HT-29 (cell line): ENCODE measurements at regions not wholly inside any gene's neighbourhood (a gene's known extent, or its start where the extent isn't known, plus 50 kb on each side); places are given as distances from the start of the nearest gene placed in this dataset.

ENCODE experiments used
- DNase-seq: peaks from one replicate; pipeline ENCODE4 v3.0.0-alpha.2; 2015; ENCODE audit warnings: low spot score

DNA sequence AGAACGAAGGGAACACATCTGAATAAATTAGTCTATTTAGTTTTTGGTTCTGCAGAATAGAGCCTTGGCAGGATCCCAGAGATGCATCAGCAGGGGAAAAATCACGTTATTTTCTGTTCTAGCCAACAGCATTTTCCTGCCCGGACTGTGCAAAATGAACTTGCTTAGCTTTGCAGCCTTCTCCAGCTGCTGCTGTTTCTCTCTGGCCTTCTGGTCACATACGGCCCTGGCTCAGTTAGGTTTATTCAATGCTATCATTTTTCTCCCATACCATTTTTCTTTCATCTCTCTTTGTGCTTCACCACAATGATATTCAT is 110.4 kb upstream of the KL start:
- no peak for DNase-seq

DNA sequence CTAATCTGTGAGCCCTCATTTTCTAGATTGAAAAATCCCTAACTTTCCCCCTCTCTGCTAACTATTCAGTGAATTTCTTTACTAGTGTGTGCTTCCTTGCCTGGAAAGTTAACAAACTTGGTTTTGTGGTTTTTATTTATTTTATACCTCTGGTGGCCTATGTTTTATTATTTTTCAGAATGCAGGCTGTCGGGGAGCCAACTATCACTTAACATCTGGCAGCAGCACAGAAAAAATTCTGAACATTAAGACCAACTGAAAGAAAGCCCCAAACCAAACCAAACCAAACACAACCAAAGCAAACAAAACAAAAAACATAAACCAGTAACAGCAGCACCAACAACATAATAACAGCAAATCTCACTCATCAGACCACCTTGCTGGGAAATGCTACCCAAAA is 109.0 kb upstream of the KL start:
- DNase-seq = no peak

DNA sequence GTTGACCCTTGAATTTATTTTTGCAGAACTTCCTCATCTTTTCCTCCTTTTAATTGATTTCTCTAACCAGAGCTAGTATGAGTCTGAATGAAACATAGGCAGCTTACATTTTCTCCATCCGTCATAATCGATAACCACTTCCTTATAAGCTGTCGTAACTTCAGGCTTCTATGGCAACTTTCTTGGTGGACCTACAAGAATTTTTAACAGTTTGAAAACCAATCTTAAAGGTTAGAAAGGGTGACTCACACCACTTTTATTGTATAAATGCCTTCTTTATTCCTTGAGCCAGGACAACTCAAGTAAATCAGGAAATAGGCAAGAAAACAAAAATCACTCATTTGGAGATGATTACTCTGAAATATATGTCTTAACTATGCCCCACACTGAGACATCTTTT is 105.7 kb upstream of the KL start:
- peak; percentile 57 for DNase-seq

DNA sequence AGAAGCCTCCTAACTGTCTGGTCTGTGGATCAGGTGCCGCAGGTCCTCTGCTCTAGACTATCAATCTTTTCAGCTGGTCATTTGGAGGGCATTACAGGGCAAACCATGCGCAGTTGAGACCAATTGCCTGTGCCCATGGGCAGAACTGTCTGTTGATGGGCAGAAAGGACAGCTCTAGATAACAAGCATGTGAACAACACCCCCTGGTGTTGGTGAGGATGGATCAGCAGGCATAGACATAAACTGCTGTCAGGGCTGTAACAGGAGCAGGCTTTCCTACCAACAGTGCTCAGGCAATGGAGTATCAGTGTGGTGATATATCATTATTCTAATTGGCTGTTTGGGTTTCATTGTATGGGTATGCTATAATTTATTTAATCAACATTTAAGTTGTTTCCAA is 104.7 kb upstream of the KL start:
- DNase-seq = peak; percentile 91

DNA sequence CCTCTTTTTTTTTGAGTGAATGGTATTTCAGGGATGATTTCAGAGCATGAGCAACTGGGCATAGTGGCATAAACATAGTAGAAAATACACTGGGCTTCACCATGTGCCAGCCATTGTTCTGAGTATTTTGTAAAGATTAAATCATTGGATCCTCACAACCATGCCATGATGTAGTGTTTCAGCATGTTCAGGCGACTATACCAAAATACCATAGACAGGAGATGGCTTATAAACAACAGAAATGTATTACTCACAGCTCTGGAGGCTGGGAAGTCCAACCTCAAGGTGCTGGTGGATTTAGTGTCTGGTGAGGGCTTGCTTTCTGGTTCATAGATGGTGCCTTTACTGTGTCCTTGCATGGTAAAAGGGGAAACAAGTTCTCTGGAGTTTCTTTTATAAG is 101.5 kb upstream of the KL start:
- no peak for DNase-seq

DNA sequence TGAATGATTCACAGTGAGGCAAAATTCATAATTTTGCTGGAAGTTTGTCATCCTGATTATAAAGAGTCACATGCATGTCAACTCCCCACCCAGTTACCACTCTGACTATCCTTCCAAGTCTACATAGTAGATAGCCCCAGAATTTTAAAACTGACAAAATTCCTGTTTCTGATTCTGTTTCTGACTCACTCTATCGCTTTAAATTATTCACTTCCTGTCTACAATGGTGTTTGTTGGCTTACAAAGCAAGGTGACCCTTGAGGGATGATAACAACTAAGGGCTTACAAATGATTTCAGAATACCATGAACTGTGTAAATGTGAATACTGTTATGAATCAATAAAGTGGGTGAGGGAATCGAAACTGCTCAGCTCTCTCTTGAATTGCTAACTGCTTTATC is 98.7 kb upstream of the KL start:
- DNase-seq = no peak

DNA sequence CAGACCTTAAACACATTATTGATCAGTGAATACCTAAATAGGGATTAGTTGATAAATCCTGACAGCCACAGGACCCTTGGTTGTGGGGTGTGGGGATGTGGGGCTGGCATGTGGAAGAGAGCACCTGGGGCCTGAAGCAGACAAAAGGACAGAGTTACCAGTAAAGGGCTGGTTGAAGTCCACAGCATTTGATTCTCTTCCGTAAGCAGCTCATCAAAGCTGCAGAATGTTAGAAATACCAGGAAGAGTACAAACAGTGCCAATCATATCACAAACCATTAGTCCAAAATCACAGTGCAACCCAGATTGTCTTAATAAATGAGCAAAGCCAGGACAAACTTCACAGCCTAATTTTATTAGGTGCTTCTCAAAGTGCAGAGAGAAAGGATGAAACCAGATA is 92.5 kb upstream of the KL start:
- no peak for DNase-seq

DNA sequence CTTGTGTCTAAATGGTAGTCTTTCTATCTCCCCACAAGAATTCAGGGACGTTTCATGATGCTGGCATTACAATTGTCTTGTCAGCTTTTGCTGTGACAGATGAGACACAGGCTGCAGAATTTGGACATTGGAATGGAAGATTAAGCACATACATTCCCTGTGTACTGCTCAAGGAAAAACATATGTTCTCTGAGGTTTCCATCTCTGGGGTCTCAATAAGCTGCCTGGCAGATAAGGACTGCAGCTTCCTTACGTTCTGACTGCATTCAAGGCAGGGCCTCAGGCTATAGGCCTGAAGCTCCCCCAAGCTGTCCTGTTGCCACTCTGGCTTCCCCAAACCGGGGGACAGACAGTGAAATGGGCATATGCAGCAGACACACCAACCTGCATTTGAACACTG is 91.3 kb upstream of the KL start:
- no peak for DNase-seq

DNA sequence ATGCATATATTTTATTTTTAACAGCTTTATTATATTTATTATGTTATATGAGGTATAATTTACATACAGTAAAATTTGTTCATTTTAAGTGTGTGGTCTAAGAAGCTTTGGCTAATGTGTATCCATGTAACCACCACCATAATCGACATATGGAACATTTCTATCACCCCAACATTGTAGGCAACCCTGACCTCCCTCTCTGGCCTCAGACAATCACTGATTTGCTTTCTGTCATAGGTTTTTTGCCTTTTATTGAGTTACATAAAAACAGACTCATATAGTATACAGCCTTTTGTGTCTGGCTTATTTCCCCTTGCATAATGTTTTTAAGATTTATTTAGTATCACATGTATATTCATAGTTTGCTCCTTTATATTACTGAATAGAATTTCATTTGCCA is 90.7 kb upstream of the KL start:
- DNase-seq = no peak

DNA sequence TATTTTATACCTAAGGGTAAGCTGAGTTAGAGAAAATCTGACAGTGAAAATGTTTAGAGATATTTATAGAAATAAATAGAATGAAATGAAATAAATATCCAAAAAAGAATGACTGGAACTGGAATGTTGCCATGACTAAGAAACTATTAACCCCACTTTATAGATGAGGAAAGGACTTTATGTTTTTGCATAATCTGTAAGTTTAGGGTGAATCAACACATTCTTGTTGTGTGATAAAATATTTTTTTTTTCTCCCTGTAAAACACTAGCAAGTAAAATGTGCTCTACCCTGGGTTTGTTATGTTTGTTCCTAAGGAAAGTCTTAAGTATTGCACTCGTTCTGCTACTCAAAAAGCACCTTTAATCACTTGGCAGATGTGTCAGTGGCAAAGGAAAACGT is 83.8 kb upstream of the KL start:
- no peak for DNase-seq

DNA sequence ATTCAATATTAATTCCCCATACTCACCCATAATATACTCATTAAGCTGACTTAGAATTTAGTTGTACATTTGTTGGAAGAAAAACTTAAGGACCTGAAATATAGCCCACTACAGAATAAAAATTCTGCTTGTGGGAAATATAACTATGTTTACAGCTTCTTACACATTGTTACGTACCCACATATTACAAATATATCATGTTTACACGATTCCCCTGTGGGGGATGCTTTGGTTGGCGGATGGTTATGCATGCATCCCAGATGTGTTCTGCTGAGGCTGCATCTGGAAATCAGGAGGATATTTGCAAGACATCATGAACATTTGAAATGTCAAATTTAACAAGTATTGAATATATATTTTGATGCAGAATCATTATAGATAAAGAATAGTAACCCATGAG is 79.5 kb upstream of the KL start:
- DNase-seq = no peak

DNA sequence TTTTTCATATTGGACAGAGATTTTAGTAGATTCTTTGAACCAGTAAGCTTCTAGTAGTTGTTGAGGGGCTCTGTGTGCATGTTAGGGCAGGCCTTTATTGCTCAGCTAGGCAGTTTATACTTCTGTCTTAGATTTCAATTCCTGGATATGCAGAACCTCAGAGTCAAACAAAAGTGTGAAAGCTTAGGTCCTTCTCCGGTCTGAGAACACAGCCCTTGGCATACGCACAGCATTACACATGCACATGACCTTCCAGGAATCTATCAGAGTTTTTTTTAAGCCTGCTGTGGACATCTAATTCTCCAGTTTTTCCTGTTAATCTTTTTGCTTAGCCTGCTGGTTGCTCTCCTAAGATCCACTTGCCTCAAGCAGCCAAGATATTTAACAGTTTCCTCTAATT is 77.9 kb upstream of the KL start:
- no peak for DNase-seq

DNA sequence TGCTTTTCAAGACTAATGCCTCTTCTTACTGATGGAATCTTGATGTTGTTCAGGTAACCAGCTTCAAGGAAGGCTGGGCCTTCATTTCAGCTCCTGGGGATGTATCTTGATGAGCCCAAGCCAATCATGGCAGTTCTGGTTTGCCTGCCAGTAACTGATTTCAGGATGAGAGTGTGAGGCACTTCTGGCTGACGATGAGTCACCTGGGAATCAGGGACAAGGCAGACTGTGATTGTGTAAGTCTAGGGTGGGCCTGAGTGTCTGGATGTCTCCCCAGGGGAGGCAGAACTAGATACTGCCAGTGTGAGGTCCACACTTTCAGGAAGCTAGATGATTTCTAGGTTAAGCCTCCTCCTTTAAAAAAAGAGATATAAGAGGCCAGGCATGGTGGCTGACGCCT is 77.3 kb upstream of the KL start:
- no peak for DNase-seq

DNA sequence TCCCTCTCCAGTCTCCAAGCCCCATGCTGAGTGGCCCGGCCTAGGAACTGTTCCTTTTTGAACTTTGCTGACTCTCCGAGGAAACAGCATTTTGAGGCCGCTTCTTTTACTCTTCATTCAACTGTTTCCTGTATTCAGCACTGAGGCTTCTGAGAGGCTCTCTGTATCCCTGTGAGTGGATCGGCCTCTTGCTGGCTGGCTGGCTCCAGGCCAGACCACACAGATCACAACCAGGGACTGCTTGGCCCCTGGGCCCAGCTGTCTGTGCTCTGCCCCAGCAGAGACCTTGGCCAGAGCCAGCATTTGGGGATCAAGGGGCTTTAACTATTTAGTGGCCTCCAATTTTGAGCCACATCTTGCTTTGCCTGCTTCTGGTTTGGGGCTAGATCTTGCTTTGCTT is 75.6 kb upstream of the KL start:
- DNase-seq = no peak

DNA sequence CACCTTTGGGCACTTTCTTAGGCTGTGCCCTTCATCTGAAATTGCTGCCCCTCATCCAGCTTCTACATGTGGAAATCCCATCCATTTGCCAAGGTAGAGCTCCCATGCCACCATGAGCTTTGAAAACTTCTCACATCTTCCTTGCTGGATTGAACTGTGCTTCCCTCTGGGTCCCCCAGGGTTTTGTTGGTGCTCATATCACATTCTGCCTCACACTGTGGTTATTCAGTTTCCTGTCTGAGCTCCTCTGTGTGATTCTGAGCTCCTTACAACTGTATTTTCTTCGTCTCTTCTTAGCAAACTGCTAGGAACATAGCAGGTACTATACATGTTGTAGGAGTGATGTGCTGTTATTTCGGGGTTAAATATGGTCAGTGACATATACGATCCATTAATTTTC is 74.9 kb upstream of the KL start:
- no peak for DNase-seq

DNA sequence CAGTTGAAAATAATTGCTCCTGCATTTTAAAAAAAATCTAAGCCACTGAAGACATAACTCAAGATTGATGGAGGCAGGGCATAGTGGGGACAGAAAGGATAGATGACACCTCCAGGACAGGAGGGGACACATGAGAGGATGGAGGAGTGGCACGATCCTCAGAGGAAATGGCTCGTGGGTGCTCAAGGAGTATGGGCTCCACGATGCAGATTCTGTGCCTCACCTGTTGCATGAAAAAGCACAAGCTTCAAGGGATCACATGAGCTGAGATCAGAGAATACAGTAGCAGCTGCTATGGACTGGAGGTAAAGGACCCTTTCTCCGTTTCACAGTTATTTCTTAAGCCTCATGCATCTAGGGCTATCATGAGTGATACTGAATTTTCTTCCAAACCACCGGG is 69.7 kb upstream of the KL start:
- no peak for DNase-seq

DNA sequence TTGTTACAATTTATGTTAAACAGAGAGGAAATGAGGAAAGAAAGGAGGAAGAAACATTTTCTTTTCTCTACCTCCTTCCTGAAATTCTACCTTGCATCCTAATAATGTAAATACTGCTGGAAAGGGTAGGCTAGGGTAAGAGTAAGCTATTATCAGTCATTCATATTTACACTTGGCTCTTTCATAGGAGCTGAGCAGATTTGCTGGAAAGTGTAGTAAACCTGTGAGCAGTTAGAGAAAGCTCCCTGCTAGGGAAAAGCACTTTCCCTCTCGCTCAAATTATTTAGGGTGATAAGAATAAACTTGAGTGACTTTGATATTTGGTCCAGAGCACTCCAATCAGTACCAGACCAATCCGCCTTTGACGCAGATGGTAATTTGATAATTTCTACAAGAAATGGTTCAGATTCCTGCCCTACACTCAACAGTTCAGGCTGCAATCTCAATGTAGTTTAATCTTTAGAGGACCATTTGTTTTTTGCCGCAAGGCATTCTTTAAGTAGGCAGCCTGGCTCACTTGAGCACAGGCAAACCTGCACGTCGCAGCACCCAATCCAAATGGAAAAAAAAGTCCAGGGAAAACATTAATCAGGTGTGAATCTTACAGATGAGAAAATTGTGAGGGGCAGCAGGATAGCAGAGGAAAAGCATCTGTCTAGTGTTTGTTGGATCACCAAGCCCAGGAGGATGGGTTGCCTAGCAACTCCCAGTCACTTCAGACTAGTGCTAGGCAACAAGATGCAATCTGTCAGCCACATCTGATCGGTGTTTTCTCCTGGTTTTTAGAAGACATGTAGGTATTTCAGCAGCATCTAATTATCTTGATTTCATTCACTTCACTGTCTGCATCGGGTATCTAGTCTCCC is 68.6 kb upstream of the KL start:
- no peak for DNase-seq

DNA sequence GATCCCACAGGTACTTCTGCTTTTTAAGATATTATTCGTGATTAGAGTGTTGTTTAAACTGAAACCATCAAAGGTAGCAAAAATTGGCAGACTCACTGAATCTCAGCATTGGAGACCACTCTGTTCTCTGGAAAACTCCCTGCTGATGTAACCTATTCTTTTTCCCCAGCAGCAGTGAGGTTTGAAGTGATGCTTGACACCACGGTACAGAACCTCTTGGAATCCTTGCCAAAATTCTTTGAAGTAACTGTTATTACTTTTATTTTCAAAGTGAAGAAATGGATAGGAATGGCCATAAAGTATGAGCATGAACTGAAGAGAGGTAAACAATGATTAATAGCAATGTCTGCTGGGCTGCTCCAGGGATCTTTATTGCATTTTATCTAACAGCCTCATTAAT is 66.4 kb upstream of the KL start:
- DNase-seq = no peak

DNA sequence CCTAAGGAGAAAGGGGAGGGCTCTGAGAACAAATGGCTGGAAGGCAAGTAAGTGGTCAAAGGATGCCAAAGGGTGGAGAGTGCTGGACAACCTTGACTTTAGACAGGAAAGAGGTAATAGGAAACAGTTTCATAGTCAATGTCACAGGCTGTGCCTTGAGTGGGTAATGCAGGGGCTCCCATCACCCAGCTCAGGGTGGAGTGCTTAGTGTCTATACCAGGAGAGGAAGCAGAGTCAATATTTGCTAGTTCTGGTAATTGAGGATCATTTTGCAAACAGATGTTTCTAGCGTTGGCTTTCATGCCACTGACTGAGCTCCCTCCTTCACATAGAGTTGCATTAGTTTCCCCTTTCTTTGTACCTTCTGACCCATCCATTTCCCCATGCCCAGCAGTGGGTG is 64.6 kb upstream of the KL start:
- no peak for DNase-seq

DNA sequence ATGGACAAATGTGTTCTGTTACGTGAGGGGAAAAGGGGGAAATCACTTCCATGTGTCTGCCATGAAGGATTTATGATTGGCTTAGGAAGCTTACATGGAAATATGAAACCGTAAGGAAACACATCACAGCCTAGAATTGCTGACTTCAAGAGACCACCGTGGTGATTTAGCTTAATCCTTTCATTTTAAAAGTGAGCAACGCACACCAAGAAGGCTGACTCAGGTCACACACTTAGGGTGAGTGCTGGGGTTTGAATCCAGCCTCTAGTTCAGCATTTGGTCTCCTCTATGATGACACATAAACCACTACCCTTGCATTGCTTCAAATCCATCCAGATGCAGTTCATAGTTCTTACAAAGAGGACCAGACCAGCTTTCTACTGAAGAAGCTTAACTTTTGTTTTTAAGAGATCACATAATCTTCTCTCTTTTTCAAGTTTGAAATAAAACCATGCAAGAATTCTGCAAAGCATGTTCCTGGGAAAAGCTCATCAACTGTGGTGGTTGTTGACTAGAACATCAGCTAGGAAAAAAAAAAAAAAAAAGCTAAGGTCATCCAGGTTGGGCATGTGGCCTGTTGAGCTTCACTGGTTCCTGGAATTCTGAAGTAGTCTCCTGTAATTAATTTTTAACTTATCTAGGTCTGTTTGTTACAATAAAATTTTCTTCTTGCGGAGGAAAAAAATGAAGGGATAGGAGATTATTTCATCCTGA is 60.2 kb upstream of the KL start:
- DNase-seq = no peak

DNA sequence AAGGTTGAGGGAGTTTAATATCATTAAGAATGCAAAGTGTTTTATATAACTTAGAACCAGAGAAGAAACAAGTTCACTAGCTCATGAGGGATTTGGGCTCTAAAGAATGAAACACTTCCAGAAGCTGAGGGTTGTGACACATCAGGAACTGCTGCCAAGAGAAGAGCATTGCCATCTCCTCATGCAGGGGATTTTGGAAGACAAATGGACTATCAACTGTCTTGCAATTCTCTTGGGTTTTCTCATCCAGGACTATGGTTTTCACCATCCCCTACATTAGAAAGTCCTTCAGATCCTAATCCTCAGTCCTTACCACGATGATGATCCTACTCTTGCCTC is 59.7 kb upstream of the KL start:
- DNase-seq = no peak

DNA sequence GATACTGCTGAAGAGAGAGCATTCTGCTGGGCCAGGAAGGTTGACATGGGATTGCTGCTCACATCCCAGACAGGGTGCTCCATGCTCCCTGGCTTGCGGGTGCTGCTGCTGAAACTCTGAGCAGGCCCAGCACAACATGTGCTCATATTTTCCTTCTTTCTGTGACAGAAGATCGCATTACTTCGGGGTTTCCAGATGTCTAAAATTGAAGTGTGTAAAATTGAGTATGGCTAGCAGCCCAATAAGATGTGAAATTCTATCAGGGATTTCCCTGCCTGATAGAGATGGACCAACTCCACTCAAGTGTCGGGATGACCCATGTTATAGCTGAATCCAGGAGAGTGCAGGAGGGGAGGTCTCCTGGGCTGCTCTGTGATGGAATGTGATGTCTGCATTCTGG is 55.6 kb upstream of the KL start:
- DNase-seq = no peak

DNA sequence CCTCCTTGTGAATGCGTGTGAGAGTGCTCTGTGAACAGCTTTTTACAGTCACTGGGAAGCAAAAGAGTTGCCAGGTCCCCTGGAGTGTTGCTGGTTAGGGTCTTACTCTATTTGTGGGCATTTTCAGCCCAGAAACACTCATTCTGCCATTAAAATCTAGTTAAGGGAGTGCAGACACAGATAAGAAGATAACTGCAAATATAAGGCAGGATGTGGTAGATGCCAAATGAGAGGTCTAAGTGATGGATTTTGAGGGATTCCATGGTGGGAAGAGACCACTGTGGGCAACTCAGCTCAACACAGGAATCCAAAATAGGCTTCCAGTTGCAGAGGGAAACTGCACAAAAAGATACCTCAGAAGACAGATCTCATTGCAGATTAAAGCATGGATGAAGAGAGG is 54.5 kb upstream of the KL start:
- DNase-seq = no peak

DNA sequence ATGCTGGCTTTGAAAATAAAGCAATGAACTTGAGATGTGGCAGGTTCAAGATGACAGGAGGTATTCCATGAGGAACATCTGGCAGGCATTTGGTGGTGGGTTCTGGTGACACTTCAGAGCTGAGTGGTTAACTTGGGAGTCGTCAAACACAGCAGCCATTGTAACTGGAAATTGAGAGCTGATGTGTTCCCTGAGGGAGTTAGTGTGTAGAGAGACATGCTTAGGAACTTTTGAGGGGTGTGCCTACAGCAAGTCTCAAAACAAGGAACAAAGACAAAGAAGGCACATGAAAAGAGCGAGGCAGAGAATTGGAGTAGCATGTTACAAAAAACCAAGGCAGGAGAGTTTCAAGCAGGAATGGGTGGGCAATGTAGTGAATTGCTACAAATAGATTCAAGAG is 53.9 kb upstream of the KL start:
- DNase-seq = no peak
